RWPE1 (cell line): ENCODE measurements at regions not wholly inside any gene's neighbourhood (a gene's known extent, or its start where the extent isn't known, plus 50 kb on each side); places are given as distances from the start of the nearest gene placed in this dataset.

ENCODE experiments used
- CTCF ChIA-PET: fragments of 350-600 bp; sonication (Branson Sonifier 250); formaldehyde crosslinking; extraction: SDS; loops from one replicate; lab custom pipeline; 2021; lab: Yijun Ruan, JAX
- POLR2A ChIA-PET: fragments of 400-600 bp; formaldehyde crosslinking; extraction: SDS; loops from one replicate; lab custom pipeline; 2020; ENCODE audit warnings: antibody characterized with exemption; ENCODE audit not compliant: low non-redundant PET; lab: Yijun Ruan, JAX
- DNase-seq: peaks from one replicate; pipeline ENCODE4 v3.0.0; 2012; ENCODE audit warnings: low spot score
- H3K27ac ChIP-seq: fragments of 450-650 bp; 2 replicates; pipeline ENCODE4 v1.5.1; 2017
- TF ChIP-seq, protein P1 (sequence below): fragments of 450-650 bp; conservative IDR thresholded peaks from 2 replicates; pipeline ENCODE4 v1.5.1; 2017; ENCODE audit warnings: low read depth, mild to moderate bottlenecking

DNA sequence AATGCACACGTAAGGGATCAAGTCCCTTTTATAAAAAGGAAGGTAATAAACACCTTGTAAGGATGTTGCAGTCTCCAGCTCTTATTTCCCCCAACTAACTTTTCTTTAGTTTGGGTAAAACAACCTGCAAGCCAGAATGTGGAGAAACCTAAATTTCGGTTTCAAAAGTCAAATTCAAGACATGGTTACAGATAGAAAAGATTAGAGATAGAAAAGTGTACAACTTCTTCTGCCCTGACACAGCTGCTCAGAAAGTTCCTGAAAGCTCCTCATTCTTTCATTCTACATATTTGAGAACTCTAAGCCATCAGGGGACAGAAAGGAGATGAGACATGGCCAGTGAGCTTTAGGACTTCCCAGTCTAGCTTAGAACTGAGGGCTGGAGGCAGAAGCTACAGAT lies 574.9 kb downstream of the DIPK2A start:
- H3K27ac ChIP-seq: no peak overlapping the region
- POLR2A ChIA-PET: no interaction called here
- CTCF ChIA-PET: no interaction called here
- no peak for DNase-seq
- TF ChIP-seq, protein P1, sequence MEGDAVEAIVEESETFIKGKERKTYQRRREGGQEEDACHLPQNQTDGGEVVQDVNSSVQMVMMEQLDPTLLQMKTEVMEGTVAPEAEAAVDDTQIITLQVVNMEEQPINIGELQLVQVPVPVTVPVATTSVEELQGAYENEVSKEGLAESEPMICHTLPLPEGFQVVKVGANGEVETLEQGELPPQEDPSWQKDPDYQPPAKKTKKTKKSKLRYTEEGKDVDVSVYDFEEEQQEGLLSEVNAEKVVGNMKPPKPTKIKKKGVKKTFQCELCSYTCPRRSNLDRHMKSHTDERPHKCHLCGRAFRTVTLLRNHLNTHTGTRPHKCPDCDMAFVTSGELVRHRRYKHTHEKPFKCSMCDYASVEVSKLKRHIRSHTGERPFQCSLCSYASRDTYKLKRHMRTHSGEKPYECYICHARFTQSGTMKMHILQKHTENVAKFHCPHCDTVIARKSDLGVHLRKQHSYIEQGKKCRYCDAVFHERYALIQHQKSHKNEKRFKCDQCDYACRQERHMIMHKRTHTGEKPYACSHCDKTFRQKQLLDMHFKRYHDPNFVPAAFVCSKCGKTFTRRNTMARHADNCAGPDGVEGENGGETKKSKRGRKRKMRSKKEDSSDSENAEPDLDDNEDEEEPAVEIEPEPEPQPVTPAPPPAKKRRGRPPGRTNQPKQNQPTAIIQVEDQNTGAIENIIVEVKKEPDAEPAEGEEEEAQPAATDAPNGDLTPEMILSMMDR: no peak

DNA sequence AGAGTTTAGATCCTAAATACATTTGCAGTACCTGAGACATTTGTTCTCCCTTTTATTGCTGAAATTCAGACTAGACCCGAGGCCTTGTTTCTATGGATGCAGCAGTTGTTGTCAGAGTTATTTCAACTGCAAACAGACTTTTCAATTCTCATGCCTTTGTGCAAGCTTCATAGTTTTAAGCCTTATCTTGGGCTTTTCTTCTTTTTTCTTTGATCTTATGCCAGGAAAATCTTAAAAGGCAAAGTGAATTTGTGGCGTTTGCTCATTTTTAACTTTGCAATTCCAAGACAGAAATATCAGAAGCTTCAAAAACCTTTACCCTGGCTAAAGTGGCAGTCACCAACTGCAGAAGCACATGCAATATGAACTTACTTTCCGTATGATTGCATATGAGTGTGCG lies 576.7 kb downstream of the DIPK2A start:
- TF ChIP-seq, protein P1: no peak
- no peak for DNase-seq
- ChIA-PET CTCF (no interaction called here), POLR2A (no interaction called here)
- H3K27ac ChIP-seq: no peak overlapping the region

DNA sequence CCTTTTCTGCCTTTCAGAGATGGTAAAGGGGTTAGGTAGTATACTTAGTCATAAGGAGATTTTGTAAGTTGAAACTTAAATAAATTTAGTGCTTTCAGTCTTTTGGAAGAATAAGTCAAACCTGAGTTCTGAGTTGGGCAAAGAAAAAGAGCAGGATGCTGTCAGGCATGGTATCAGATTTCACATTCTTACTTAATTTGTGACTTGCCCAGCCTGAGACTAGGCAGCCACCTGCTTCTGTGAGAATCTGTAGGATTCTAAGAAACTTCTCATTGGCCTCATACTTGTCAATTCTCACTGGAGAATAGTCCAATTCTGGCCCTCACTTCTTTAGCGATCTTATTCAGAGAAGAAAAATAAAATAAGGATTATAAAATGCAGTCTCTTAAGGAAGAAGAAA lies 577.5 kb downstream of the DIPK2A start:
- H3K27ac ChIP-seq: no peak overlapping the region
- ChIA-PET POLR2A (no interaction called here), CTCF (no interaction called here)
- no peak for DNase-seq
- TF ChIP-seq, protein P1: no peak

DNA sequence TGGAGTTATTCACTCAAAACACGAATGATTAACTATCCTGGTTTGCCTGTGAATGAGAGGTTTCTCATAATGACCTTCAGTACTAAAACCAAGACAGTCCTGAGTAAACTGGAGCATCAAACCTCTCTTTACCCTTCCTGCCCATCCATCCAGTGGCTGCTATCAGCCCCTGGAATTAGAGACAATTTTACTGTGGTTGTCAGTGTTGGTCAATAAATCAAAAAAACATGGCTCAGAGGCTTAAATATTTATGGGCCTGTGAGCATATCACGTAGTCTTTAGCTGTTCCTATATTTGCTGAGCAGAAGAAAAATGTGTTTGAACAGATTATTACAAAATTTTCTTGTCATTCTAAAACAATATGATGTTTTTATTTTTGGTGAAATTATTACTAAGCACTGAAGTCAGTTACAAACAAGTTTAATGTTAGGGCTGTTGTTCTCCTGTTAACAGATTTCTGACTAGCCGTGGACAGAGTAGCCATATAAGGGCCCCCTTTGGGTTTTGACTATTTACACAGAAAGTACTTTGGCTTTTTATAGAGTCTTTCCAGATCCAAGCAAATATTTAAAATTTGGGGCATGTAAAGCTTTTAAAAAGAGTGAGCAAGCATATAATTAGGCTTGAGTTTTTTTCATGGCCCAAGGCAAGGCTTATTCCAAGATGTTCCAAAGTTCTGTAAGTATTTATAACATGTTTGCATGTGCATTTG lies 580.9 kb downstream of the DIPK2A start:
- no peak for DNase-seq
- no peak overlapping the region for H3K27ac ChIP-seq
- ChIA-PET CTCF (no interaction called here), POLR2A (no interaction called here)
- TF ChIP-seq, protein P1: no peak

DNA sequence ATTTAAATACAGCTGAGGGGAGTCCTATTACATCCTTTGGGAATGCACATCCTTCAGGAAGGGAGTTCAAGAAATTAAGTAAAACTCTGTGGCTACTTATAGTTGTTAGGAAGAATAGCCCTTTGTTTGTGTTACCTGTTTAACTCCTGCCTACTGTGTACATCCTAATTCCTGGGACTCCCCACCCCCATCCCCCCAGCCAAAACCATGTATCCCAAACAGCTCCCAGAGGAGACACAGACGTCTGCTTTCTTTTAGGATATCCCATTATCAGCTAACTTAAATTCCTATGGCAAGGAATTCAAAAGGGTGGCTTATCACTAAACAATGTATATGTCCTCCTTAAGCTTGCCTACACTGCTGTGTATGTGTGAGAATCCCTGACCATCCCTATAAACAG lies 581.7 kb downstream of the DIPK2A start:
- CTCF ChIA-PET: interaction anchor here (0.6 kb wide), 1 partner anchor 11 kb away, joined by 3 read pairs; no protein-coding TSS in a partner anchor
- POLR2A ChIA-PET: no interaction called here

DNA sequence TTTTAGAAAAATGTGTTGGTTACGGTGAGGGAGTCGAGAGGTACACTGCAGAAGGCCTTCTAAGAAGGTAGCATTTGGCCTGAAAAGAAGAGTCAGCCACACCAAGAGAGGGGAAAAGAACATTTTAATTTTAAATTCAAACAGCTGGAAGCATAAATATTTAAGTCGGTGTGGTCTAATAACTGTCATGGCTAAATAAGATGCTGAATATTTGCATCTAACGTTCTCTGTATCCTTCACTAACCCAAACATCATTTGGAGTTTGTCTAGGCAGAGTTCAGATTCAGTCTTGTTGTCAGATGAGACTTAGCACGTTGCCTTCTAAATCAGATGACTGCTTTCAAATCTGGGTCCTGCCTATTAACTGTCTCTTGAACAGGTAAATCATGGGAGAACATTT lies 583.3 kb downstream of the DIPK2A start:
- no peak for DNase-seq
- no peak overlapping the region for H3K27ac ChIP-seq
- ChIA-PET CTCF (no interaction called here), POLR2A (no interaction called here)
- TF ChIP-seq, protein P1: no peak

More for the DNA sequence above, 581.7 kb downstream of the DIPK2A start:
- H3K27ac ChIP-seq: no peak overlapping the region
- no peak for DNase-seq
- TF ChIP-seq, protein P1: no peak
